Erythroblast (primary cell): ENCODE measurements at regions not wholly inside any gene's neighbourhood (a gene's known extent, or its start where the extent isn't known, plus 50 kb on each side); places are given as distances from the start of the nearest gene placed in this dataset.

Experiments
- GATA1 ChIP-seq: IDR thresholded peaks from 2 replicates; pipeline ENCODE4 v1.6.1; 2011; ENCODE audit warnings: low read depth, mild to moderate bottlenecking, control low read depth, low read length, moderate library complexity
- POLR2A ChIP-seq: IDR thresholded peaks from 2 replicates; pipeline ENCODE4 v1.6.1; 2011; ENCODE audit warnings: mild to moderate bottlenecking, low read length

- TF ChIP-seq POLR2A (no peak), GATA1 (no peak)
Measured at GRCh38 chr10:84988011-84988410, 659.6 kb downstream of the CCSER2 start.
